ENCODE measurements at regions not wholly inside any gene's neighbourhood (a gene's known extent, or its start where the extent isn't known, plus 50 kb on each side); places are given as distances from the start of the nearest gene placed in this dataset.
"Not testable (repeated sequence)": the region's sequence is repeated elsewhere in the genome, so short reads cannot be mapped to it uniquely, and the experiment has no call there.

GRCh38 chr4:134089885-134090284, 111.7 kb downstream of the PABPC4L start:
- TF ChIP-seq EP300 (IDR thresholded peaks at IDR 0.05) (no peak), POLR2A (IDR thresholded peaks at IDR 0.05) (no peak)
- TF ChIP-seq, protein P1, sequence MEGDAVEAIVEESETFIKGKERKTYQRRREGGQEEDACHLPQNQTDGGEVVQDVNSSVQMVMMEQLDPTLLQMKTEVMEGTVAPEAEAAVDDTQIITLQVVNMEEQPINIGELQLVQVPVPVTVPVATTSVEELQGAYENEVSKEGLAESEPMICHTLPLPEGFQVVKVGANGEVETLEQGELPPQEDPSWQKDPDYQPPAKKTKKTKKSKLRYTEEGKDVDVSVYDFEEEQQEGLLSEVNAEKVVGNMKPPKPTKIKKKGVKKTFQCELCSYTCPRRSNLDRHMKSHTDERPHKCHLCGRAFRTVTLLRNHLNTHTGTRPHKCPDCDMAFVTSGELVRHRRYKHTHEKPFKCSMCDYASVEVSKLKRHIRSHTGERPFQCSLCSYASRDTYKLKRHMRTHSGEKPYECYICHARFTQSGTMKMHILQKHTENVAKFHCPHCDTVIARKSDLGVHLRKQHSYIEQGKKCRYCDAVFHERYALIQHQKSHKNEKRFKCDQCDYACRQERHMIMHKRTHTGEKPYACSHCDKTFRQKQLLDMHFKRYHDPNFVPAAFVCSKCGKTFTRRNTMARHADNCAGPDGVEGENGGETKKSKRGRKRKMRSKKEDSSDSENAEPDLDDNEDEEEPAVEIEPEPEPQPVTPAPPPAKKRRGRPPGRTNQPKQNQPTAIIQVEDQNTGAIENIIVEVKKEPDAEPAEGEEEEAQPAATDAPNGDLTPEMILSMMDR (IDR thresholded peaks at IDR 0.05), result no peak

GRCh38 chr4:134085496-134085895, 116.1 kb downstream of the PABPC4L start:
- no peaks in the 10 kb centered on the region for H3K27me3 ChIP-seq
- WGBS, 3 donors, result 58 to 68% (median 58%) methylated on average over 2 of the region's 2 CpGs
- intact Hi-C loops (cut with DNase I), result no loop called here
- no peak for DNase-seq
- H3K9me3 ChIP-seq, result no peaks in the 10 kb centered on the region
- TF ChIP-seq, protein P1 (IDR thresholded peaks at IDR 0.05), result no peak
- TF ChIP-seq POLR2A (IDR thresholded peaks at IDR 0.05), result no peak
- TF ChIP-seq EP300 (IDR thresholded peaks at IDR 0.05), result no peak
- H3K4me1 ChIP-seq (ENCODE audit: insufficient read depth), result no peaks in the 10 kb centered on the region
- no peaks in the 10 kb centered on the region for H3K36me3 ChIP-seq
- no peak overlapping the region for H3K27ac ChIP-seq
- H3K4me3 ChIP-seq, result no peak overlapping the region

More at GRCh38 chr4:134089885-134090284, 111.7 kb downstream of the PABPC4L start:
- Histone ChIP-seq H3K27me3 (peaks cover 2% of the 10 kb centered on the region), H3K4me3 (no peak overlapping the region), H3K9me3 (no peaks in the 10 kb centered on the region), H3K36me3 (no peaks in the 10 kb centered on the region), H3K27ac (no peak overlapping the region), H3K4me1 (ENCODE audit: insufficient read depth) (no peaks in the 10 kb centered on the region)
- WGBS, 3 donors, result 60 to 71% (median 70%) methylated on average over 3 of the region's 3 CpGs
- intact Hi-C loops (cut with DNase I), result no loop called here
- no peak for DNase-seq

GRCh38 chr4:134079085-134079484, 122.5 kb downstream of the PABPC4L start:
- H3K4me1 ChIP-seq (ENCODE audit: insufficient read depth); intact Hi-C loops (cut with DNase I); H3K9me3 ChIP-seq; H3K36me3 ChIP-seq; DNase-seq; H3K4me3 ChIP-seq; H3K27ac ChIP-seq; H3K27me3 ChIP-seq: not testable (repeated sequence)
- 96 to 98% (median 98%) methylated on average over 15 of the region's 15 CpGs for WGBS, 3 donors

GRCh38 chr4:134078230-134078914, 123.2 kb downstream of the PABPC4L start:
- DNase-seq, result no peak
- no peak overlapping the region for H3K4me3 ChIP-seq
- no peaks in the 10 kb centered on the region for H3K4me1 ChIP-seq (ENCODE audit: insufficient read depth)
- no peak overlapping the region for H3K27ac ChIP-seq
- no peaks in the 10 kb centered on the region for H3K36me3 ChIP-seq
- intact Hi-C loops (cut with DNase I), result no loop called here
- no peaks in the 10 kb centered on the region for H3K9me3 ChIP-seq
- TF ChIP-seq POLR2A (IDR thresholded peaks at IDR 0.05) (no peak), EP300 (IDR thresholded peaks at IDR 0.05) (no peak)
- 61 to 71% (median 61%) methylated on average over 11 of the region's 11 CpGs for WGBS, 3 donors
- no peaks in the 10 kb centered on the region for H3K27me3 ChIP-seq

- H3K27me3 ChIP-seq, result no peaks in the 10 kb centered on the region
- no peak for TF ChIP-seq POLR2A (IDR thresholded peaks at IDR 0.05)
- no peak for TF ChIP-seq EP300 (IDR thresholded peaks at IDR 0.05)
- TF ChIP-seq, protein P1 (IDR thresholded peaks at IDR 0.05), result no peak
- H3K4me1 ChIP-seq (ENCODE audit: insufficient read depth), result no peaks in the 10 kb centered on the region
- no peak overlapping the region for H3K27ac ChIP-seq
- intact Hi-C loops (cut with DNase I), result no loop called here
- no peaks in the 10 kb centered on the region for H3K9me3 ChIP-seq
- DNase-seq, result no peak
- H3K36me3 ChIP-seq, result no peaks in the 10 kb centered on the region
- no peak overlapping the region for H3K4me3 ChIP-seq
- WGBS, 3 donors, result 89 to 97% (median 92%) methylated on average over 2 of the region's 2 CpGs
Measured at GRCh38 chr4:134073711-134074110, 127.9 kb downstream of the PABPC4L start.

Data from ovary (tissue), 7 donors.